Adrenal gland (tissue), 9 donors: ENCODE measurements at regions not wholly inside any gene's neighbourhood (a gene's known extent, or its start where the extent isn't known, plus 50 kb on each side); places are given as distances from the start of the nearest gene placed in this dataset.

ENCODE experiments used
- DNase-seq, 7 donors: peaks; one replicate each; pipeline ENCODE4 v3.0.0-alpha.2; 2019 to 2020
- H3K27ac ChIP-seq, 5 donors: fragments of 200-600 bp; sonication (generic) in 4 of 5; 1 replicate in 3 of 5; 2 replicates in 2 of 5; pipeline versions ENCODE4 v1.5.1 to v1.8.0; 2016 to 2020; ENCODE audit warnings: mild to moderate bottlenecking in 1 of 5
- H3K27me3 ChIP-seq: fragments of 200-600 bp; 2 replicates; pipeline ENCODE4 v1.8.0; 2021
- H3K36me3 ChIP-seq, 2 donors: fragments of 200-600 bp; replicated peaks in 1 of 2; 1 replicate in 1 of 2; 2 replicates in 1 of 2; pipeline versions ENCODE4 v1.5.1 to v1.8.0; 2018 to 2022
- H3K4me1 ChIP-seq, 2 donors: fragments of 200-600 bp; replicated peaks in 1 of 2; 1 replicate in 1 of 2; 2 replicates in 1 of 2; pipeline versions ENCODE4 v1.5.1 to v1.8.0; 2018 to 2021
- H3K4me3 ChIP-seq, 4 donors: fragments of 200-600 bp; sonication (generic) in 3 of 4; one replicate each; pipeline ENCODE4 v1.5.1; 2016 to 2018
- H3K9me3 ChIP-seq, 3 donors: fragments of 200-600 bp; sonication (generic) in 1 of 3; replicated peaks in 1 of 3; 1 replicate in 2 of 3; 2 replicates in 1 of 3; pipeline versions ENCODE4 v1.5.1 to v1.8.0; 2016 to 2021
- POLR2A ChIP-seq, 2 donors: fragments of 450-650 bp; IDR thresholded peaks; one replicate each; pipeline ENCODE4 v1.6.1; 2017; ENCODE audit warnings: antibody characterized with exemption in 2 of 2, mild to moderate bottlenecking in 2 of 2, moderate library complexity in 1 of 2
- WGBS, 4 donors: extraction: QIAGEN DNeasy Blood & Tissue Kit in 2 of 4; methylation state at CpG; one replicate each; pipeline versions ENCODE4 v1.1.5 to v1.1.7; 2013 to 2017; 5-methylcytosine and 5-hydroxymethylcytosine counted together
- intact Hi-C, 2 donors: fragments of 100-400 bp; cut with DNase I; formaldehyde crosslinking; loops; one replicate each; pipeline versions ENCODE4 v1.14.1 to v1.15.0; 2022 to 2023
- TF ChIP-seq, protein P1 (sequence below), 6 experiments: fragments of 450-650 bp in 4 of 6; fragments of 200-600 bp in 2 of 6; sonication (generic) in 1 of 6; IDR thresholded peaks; 1 replicate in 5 of 6; 2 replicates in 1 of 6; pipeline versions ENCODE4 v1.5.1 to v1.8.0; 2016 to 2021; ENCODE audit warnings: antibody characterized with exemption in 6 of 6, mild to moderate bottlenecking in 2 of 6, moderate library complexity in 1 of 6
- donor health status: healthy with polysubstance abuse.
- donor health status: Bipolar disorder and iron deficiency.
- donor health status: DM: yes; HTN: yes; CAD: no.
- donor health status: DM: no; HTN: no; CAD: no.
- donor health status: DM: no; HTN: no; CAD: no.

DNA sequence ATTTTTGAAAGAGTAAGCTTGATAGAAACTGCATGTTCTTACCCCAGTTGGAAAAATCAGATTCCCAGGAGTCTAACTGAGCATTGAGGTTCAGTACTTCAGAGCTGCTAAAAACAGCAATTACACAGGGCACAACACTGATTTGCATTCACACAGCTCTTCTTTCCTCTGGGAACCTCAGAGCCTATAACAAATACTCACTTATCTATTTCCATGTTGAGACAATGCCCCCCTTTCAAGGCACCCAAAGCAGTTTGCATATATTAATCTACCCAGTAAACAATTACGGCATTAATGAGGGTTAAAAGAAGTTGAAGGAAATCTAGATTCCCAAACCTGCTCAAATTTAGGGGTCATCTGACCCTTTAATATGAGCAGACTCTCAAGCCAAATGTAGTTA is 126.9 kb upstream of the SLC35F3 start:
- Histone ChIP-seq H3K4me1 (no peaks in the 10 kb centered on the region), H3K9me3 (no peaks in the 10 kb centered on the region), H3K27ac (no peak overlapping the region), H3K4me3 (no peak overlapping the region), H3K27me3 (no peaks in the 10 kb centered on the region), H3K36me3 (no peaks in the 10 kb centered on the region)
- TF ChIP-seq, protein P1, sequence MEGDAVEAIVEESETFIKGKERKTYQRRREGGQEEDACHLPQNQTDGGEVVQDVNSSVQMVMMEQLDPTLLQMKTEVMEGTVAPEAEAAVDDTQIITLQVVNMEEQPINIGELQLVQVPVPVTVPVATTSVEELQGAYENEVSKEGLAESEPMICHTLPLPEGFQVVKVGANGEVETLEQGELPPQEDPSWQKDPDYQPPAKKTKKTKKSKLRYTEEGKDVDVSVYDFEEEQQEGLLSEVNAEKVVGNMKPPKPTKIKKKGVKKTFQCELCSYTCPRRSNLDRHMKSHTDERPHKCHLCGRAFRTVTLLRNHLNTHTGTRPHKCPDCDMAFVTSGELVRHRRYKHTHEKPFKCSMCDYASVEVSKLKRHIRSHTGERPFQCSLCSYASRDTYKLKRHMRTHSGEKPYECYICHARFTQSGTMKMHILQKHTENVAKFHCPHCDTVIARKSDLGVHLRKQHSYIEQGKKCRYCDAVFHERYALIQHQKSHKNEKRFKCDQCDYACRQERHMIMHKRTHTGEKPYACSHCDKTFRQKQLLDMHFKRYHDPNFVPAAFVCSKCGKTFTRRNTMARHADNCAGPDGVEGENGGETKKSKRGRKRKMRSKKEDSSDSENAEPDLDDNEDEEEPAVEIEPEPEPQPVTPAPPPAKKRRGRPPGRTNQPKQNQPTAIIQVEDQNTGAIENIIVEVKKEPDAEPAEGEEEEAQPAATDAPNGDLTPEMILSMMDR (IDR thresholded peaks at IDR 0.05) = no peak
- TF ChIP-seq POLR2A (IDR thresholded peaks at IDR 0.05) = no peak
- WGBS, 4 donors = 75 to 100% (median 94%) methylated on average over 1 of the region's 1 CpG
- no peak for DNase-seq
- intact Hi-C loops = no loop called here

DNA sequence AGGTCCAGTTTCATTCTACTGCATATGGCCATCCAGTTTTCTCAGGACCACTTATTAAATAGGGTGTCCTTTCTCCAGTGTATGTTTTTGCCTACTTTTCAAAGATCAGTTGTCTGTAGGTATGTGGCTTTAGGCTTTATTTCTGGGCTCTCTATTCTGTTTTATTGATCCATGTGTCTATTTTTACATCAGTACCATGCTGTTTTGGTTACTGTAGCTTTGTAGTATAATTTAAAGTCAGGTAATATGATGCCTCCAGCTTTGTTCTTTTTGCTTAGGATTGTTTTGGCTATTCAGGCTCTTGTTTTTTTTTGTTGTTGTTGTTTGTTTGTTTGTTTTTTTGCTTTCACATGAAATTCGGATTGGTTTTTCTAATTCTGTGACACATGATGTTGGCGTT is 124.4 kb upstream of the SLC35F3 start:
- H3K4me1 ChIP-seq = no peaks in the 10 kb centered on the region

DNA sequence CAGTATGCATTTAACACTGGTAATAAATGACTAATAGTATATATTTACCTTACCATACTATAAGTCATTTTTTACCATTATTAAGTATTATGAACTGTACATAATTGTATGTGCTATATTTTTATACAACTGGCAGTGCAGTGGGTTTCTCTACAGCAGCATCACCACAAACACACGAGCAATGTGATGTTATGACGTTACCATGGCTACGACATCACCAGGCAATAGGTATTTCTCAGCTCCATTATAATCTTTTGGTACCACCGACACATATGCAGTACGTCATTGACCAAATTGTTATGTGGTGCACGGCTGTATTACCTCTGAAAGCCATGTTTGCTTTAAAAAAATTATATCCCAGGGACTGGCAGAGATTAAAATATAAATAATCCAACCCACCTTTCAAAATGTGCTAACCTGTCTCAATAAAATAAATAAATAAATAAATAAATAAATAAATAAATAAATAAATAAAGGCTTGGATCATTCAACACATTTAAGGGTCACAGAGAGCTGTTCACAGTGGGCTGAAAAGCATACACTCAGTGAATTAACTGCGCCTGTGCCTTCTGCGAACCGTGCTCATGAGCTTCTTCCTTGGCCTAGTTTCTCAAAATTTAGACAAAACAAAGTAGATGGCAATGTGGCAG is 121.4 kb upstream of the SLC35F3 start:
- Histone ChIP-seq H3K36me3 (no peaks in the 10 kb centered on the region), H3K4me3 (no peak overlapping the region), H3K27ac (no peak overlapping the region), H3K27me3 (no peaks in the 10 kb centered on the region), H3K9me3 (no peaks in the 10 kb centered on the region), H3K4me1 (no peaks in the 10 kb centered on the region)
- TF ChIP-seq, protein P1 (IDR thresholded peaks at IDR 0.05) = no peak
- no peak for TF ChIP-seq POLR2A (IDR thresholded peaks at IDR 0.05)
- 84 to 93% (median 90%) methylated on average over 9 of the region's 9 CpGs for WGBS, 4 donors
- intact Hi-C loops = no loop called here
- no peak for DNase-seq

More for the DNA sequence above, 124.4 kb upstream of the SLC35F3 start:
- H3K9me3 ChIP-seq = no peaks in the 10 kb centered on the region
- H3K4me3 ChIP-seq = no peak overlapping the region
- TF ChIP-seq, protein P1 (IDR thresholded peaks at IDR 0.05) = no peak
- no peak for TF ChIP-seq POLR2A (IDR thresholded peaks at IDR 0.05)
- no peak overlapping the region for H3K27ac ChIP-seq
- DNase-seq = no peak
- WGBS, 4 donors = 86 to 97% (median 90%) methylated on average over 2 of the region's 2 CpGs
- no peaks in the 10 kb centered on the region for H3K36me3 ChIP-seq
- intact Hi-C loops = no loop called here
- H3K27me3 ChIP-seq = no peaks in the 10 kb centered on the region

DNA sequence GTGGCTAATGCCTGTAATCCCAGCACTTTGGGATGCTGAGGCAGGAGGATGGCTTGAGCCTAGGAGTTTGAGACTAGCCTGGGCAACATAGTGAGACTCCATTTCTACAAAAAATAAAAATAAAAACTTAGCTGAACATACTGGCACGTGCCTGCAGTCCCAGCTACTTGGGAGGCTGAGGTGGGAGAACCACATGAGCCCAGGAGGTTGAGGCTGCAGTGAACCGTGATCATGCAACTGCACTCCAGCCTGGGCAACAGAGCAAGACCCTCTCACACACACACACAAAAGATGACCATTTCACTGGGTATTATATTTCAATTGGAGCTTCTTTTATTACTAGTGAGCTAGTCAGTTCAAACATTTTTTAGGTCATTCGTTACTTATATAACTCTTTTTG is 116.9 kb upstream of the SLC35F3 start:
- no peak overlapping the region for H3K4me3 ChIP-seq
- H3K4me1 ChIP-seq = no peaks in the 10 kb centered on the region
- H3K9me3 ChIP-seq = no peaks in the 10 kb centered on the region
- TF ChIP-seq POLR2A (IDR thresholded peaks at IDR 0.05) = no peak
- TF ChIP-seq, protein P1 (IDR thresholded peaks at IDR 0.05) = no peak
- no peaks in the 10 kb centered on the region for H3K27me3 ChIP-seq
- no peaks in the 10 kb centered on the region for H3K36me3 ChIP-seq
- DNase-seq = no peak
- intact Hi-C loops = no loop called here
- H3K27ac ChIP-seq = no peak overlapping the region
- 85 to 87% (median 86%) methylated on average over 3 of the region's 3 CpGs for WGBS, 4 donors
